ENCODE measurements at regions not wholly inside any gene's neighbourhood (a gene's known extent, or its start where the extent isn't known, plus 50 kb on each side); places are given as distances from the start of the nearest gene placed in this dataset.

- no peak for DNase-seq (ENCODE audit: low read depth)
- no peak overlapping the region for H3K4me3 ChIP-seq (ENCODE audit: low read length)
- no peak for TF ChIP-seq CTCF (IDR thresholded peaks at IDR 0.05; ENCODE audit: insufficient read depth, low read depth, low read length, missing control alignments)
Observed at GRCh38 chr2:224308272-224308911, 93.5 kb downstream of the FAM124B start.

- H3K4me3 ChIP-seq (ENCODE audit: low read length) = no peak overlapping the region
- DNase-seq (ENCODE audit: low read depth) = no peak
- TF ChIP-seq CTCF (IDR thresholded peaks at IDR 0.05; ENCODE audit: insufficient read depth, low read depth, low read length, missing control alignments) = no peak
Observed at GRCh38 chr2:224302952-224303351, 99.0 kb downstream of the FAM124B start.

- TF ChIP-seq CTCF (IDR thresholded peaks at IDR 0.05; ENCODE audit: insufficient read depth, low read depth, low read length, missing control alignments) = no peak
- DNase-seq (ENCODE audit: low read depth) = no peak
Observed at GRCh38 chr2:224293976-224294375, 107.9 kb downstream of the FAM124B start.

GRCh38 chr2:224287531-224287930, 114.4 kb downstream of the FAM124B start:
- no peak for TF ChIP-seq CTCF (IDR thresholded peaks at IDR 0.05; ENCODE audit: insufficient read depth, low read depth, low read length, missing control alignments)
- H3K4me3 ChIP-seq (ENCODE audit: low read length) = no peak overlapping the region
- no peak for DNase-seq (ENCODE audit: low read depth)

More at GRCh38 chr2:224293976-224294375, 107.9 kb downstream of the FAM124B start:
- H3K4me3 ChIP-seq (ENCODE audit: low read length) = no peak overlapping the region

- no peak for TF ChIP-seq CTCF (IDR thresholded peaks at IDR 0.05; ENCODE audit: insufficient read depth, low read depth, low read length, missing control alignments)
- DNase-seq (ENCODE audit: low read depth) = no peak
- H3K4me3 ChIP-seq (ENCODE audit: low read length) = no peak overlapping the region
Observed at GRCh38 chr2:224286923-224287322, 115.0 kb downstream of the FAM124B start.

- no peak overlapping the region for H3K4me3 ChIP-seq (ENCODE audit: low read length)
- peak; percentile 72 for TF ChIP-seq CTCF (IDR thresholded peaks at IDR 0.05; ENCODE audit: insufficient read depth, low read depth, low read length, missing control alignments)
- DNase-seq (ENCODE audit: low read depth) = peak; percentile 61
Observed at GRCh38 chr2:224284134-224284946, 117.6 kb downstream of the FAM124B start.
